ENCODE measurements at regions not wholly inside any gene's neighbourhood (a gene's known extent, or its start where the extent isn't known, plus 50 kb on each side); places are given as distances from the start of the nearest gene placed in this dataset.

- DNase-seq = peak; percentile 12
These were observed 187.1 kb downstream of the KIF20B start for GRCh38 chr10:89888321-89889070.

GRCh38 chr10:89889606-89890005 is 188.2 kb downstream of the KIF20B start:
- DNase-seq = no peak

GRCh38 chr10:89891006-89891535 is 189.7 kb downstream of the KIF20B start:
- no peak for DNase-seq

- DNase-seq = no peak
These were observed 192.7 kb downstream of the KIF20B start for GRCh38 chr10:89894051-89894450.

GRCh38 chr10:89900554-89900953 is 199.2 kb downstream of the KIF20B start:
- DNase-seq = no peak

- no peak for DNase-seq
These were observed 200.5 kb downstream of the KIF20B start for GRCh38 chr10:89901895-89902294.

- DNase-seq = no peak
These were observed 203.4 kb downstream of the KIF20B start for GRCh38 chr10:89904755-89905154.

- no peak for DNase-seq
These were observed 208.4 kb downstream of the KIF20B start for GRCh38 chr10:89909752-89910151.

GRCh38 chr10:89915021-89915420 is 213.6 kb downstream of the KIF20B start:
- DNase-seq = no peak

- no peak for DNase-seq
These were observed 214.6 kb downstream of the KIF20B start for GRCh38 chr10:89915968-89916367.

- no peak for DNase-seq
These were observed 215.3 kb downstream of the KIF20B start for GRCh38 chr10:89916468-89917215.

GRCh38 chr10:89921403-89921802 is 220.0 kb downstream of the KIF20B start:
- DNase-seq = no peak

GRCh38 chr10:89923661-89924060 is 222.3 kb downstream of the KIF20B start:
- DNase-seq = no peak

GRCh38 chr10:89924261-89924660 is 222.9 kb downstream of the KIF20B start:
- no peak for DNase-seq

- no peak for DNase-seq
These were observed 225.3 kb downstream of the KIF20B start for GRCh38 chr10:89926736-89927135.

- DNase-seq = no peak
These were observed 228.1 kb downstream of the KIF20B start for GRCh38 chr10:89929282-89930026.

GRCh38 chr10:89937494-89937893 is 236.1 kb downstream of the KIF20B start:
- no peak for DNase-seq

GRCh38 chr10:89940076-89940475 is 238.7 kb downstream of the KIF20B start:
- DNase-seq = no peak

- DNase-seq = no peak
These were observed 240.8 kb downstream of the KIF20B start for GRCh38 chr10:89942217-89942616.

- no peak for DNase-seq
These were observed 242.7 kb downstream of the KIF20B start for GRCh38 chr10:89944138-89944537.

GRCh38 chr10:89946106-89946505 is 244.7 kb downstream of the KIF20B start:
- peak; percentile 22 for DNase-seq

GRCh38 chr10:89949496-89949895 is 248.1 kb downstream of the KIF20B start:
- no peak for DNase-seq

GRCh38 chr10:89952325-89952724 is 250.9 kb downstream of the KIF20B start:
- no peak for DNase-seq

Data from CD4-positive, alpha-beta T cell treated with Interleukin-17A for 1 hour (primary cell).